DND-41 (cell line): ENCODE measurements at regions not wholly inside any gene's neighbourhood (a gene's known extent, or its start where the extent isn't known, plus 50 kb on each side); places are given as distances from the start of the nearest gene placed in this dataset.

Experiments
- ATAC-seq: fragments of 200-7000 bp; cut with Tn5 transposase; 3 replicates; pipeline ENCODE4 v1.9.1; 2021; ENCODE audit warnings: low read depth; ENCODE audit not compliant: insufficient read depth
- DNase-seq: peaks from one replicate; pipeline ENCODE4 v3.0.0-alpha.2; 2020
- H2AFZ ChIP-seq: 2 replicates; pipeline ENCODE4 v1.6.0; 2012; ENCODE audit warnings: low read depth, low read length
- H3K27ac ChIP-seq: 2 replicates; pipeline ENCODE4 v1.5.1; 2012; ENCODE audit warnings: low read length, inconsistent platforms
- H3K27me3 ChIP-seq: fragments of 200-600 bp; sonication (generic); 2 replicates; pipeline ENCODE4 v1.6.0; 2012; ENCODE audit warnings: low read length, mild to moderate bottlenecking, inconsistent platforms; ENCODE audit not compliant: insufficient read depth, poor library complexity
- H3K36me3 ChIP-seq: 2 replicates; pipeline ENCODE4 v1.5.1; 2012; ENCODE audit warnings: low read length, inconsistent platforms; ENCODE audit not compliant: insufficient read depth
- H3K4me1 ChIP-seq: 2 replicates; pipeline ENCODE4 v1.5.1; 2012; ENCODE audit warnings: mild to moderate bottlenecking, low read length; ENCODE audit not compliant: insufficient read depth
- H3K4me2 ChIP-seq: 2 replicates; pipeline ENCODE4 v1.6.0; 2012; ENCODE audit warnings: mild to moderate bottlenecking, moderate library complexity, low read length, inconsistent platforms; ENCODE audit not compliant: insufficient read depth
- H3K4me3 ChIP-seq, 2 experiments: fragments of 200-600 bp in 1 of 2; shearing (Covaris generic) in 1 of 2; 2 replicates each; pipeline ENCODE4 v1.5.1; 2012 to 2016; ENCODE audit warnings: inconsistent platforms in 2 of 2, low read length in 2 of 2, mild to moderate bottlenecking in 2 of 2, low read depth in 1 of 2, moderate library complexity in 1 of 2
- H3K79me2 ChIP-seq: 2 replicates; pipeline ENCODE4 v1.6.0; 2012; ENCODE audit warnings: low read length, inconsistent platforms; ENCODE audit not compliant: insufficient read depth
- H3K9ac ChIP-seq: 2 replicates; pipeline ENCODE4 v1.6.0; 2012; ENCODE audit warnings: low read depth, mild to moderate bottlenecking, inconsistent platforms, low read length, moderate library complexity
- H3K9me3 ChIP-seq: 2 replicates; pipeline ENCODE4 v1.5.1; 2012; ENCODE audit warnings: low read length, moderate library complexity, mild to moderate bottlenecking, inconsistent platforms; ENCODE audit not compliant: insufficient read depth, severe bottlenecking
- H4K20me1 ChIP-seq: 2 replicates; pipeline ENCODE4 v1.6.0; 2012; ENCODE audit warnings: low read length; ENCODE audit not compliant: insufficient read depth
- CTCF ChIP-seq: IDR thresholded peaks from 2 replicates; pipeline ENCODE4 v1.5.1; 2012; ENCODE audit warnings: borderline replicate concordance, low read length, moderate library complexity, mild to moderate bottlenecking; ENCODE audit not compliant: poor library complexity, severe bottlenecking; ENCODE audit errors: extremely low read depth
- EZH2 ChIP-seq: IDR thresholded peaks from 3 replicates; pipeline ENCODE4 v1.6.1; 2012; ENCODE audit warnings: borderline replicate concordance, low read depth, mild to moderate bottlenecking, moderate library complexity, low read length, inconsistent platforms; ENCODE audit not compliant: severe bottlenecking

GRCh38 chr2:196538189-196538588, 101.3 kb upstream of the CCDC150 start:
- Histone ChIP-seq H3K4me1 (no peaks in the 10 kb centered on the region), H3K27me3 (no peaks in the 10 kb centered on the region), H3K79me2 (no peaks in the 10 kb centered on the region), H3K36me3 (no peaks in the 10 kb centered on the region), H4K20me1 (no peaks in the 10 kb centered on the region), H3K4me2 (no peak overlapping the region), H3K9me3 (no peaks in the 10 kb centered on the region), H2AFZ (no peak overlapping the region), H3K9ac (no peak overlapping the region), H3K27ac (no peak overlapping the region), H3K4me3 (no peak overlapping the region)
- TF ChIP-seq EZH2 = no peak
- DNase-seq = no peak
- ATAC-seq = no peak

GRCh38 chr2:196538646-196539045, 100.9 kb upstream of the CCDC150 start:
- no peaks in the 10 kb centered on the region for H3K79me2 ChIP-seq
- H3K27ac ChIP-seq = no peak overlapping the region
- TF ChIP-seq CTCF (no peak), EZH2 (no peak)
- H3K4me1 ChIP-seq = no peaks in the 10 kb centered on the region
- H4K20me1 ChIP-seq = no peaks in the 10 kb centered on the region
- H2AFZ ChIP-seq = no peak overlapping the region
- ATAC-seq = no peak
- no peak for DNase-seq
- H3K27me3 ChIP-seq = no peaks in the 10 kb centered on the region
- H3K36me3 ChIP-seq = no peaks in the 10 kb centered on the region
- no peak overlapping the region for H3K9ac ChIP-seq
- no peaks in the 10 kb centered on the region for H3K9me3 ChIP-seq
- no peak overlapping the region for H3K4me2 ChIP-seq
- no peak overlapping the region for H3K4me3 ChIP-seq

- no peaks in the 10 kb centered on the region for H3K27me3 ChIP-seq
- ATAC-seq (no peak), DNase-seq (no peak)
- H2AFZ ChIP-seq = no peak overlapping the region
- H3K4me1 ChIP-seq = no peaks in the 10 kb centered on the region
- no peaks in the 10 kb centered on the region for H3K79me2 ChIP-seq
- H3K9ac ChIP-seq = no peak overlapping the region
- H3K9me3 ChIP-seq = no peaks in the 10 kb centered on the region
- no peaks in the 10 kb centered on the region for H4K20me1 ChIP-seq
- H3K27ac ChIP-seq = no peak overlapping the region
- H3K4me2 ChIP-seq = no peak overlapping the region
- no peak for TF ChIP-seq CTCF
- no peak for TF ChIP-seq EZH2
- H3K4me3 ChIP-seq = no peak overlapping the region
- no peaks in the 10 kb centered on the region for H3K36me3 ChIP-seq
These were observed 94.5 kb upstream of the CCDC150 start for GRCh38 chr2:196544906-196545433.

GRCh38 chr2:196546151-196546919, 93.2 kb upstream of the CCDC150 start:
- no peaks in the 10 kb centered on the region for H3K4me1 ChIP-seq
- H3K4me3 ChIP-seq = no peak overlapping the region
- no peak for ATAC-seq
- H2AFZ ChIP-seq = no peak overlapping the region
- H3K36me3 ChIP-seq = no peaks in the 10 kb centered on the region
- no peaks in the 10 kb centered on the region for H3K27me3 ChIP-seq
- DNase-seq = no peak
- no peak overlapping the region for H3K4me2 ChIP-seq
- H3K9me3 ChIP-seq = no peaks in the 10 kb centered on the region
- H4K20me1 ChIP-seq = no peaks in the 10 kb centered on the region
- TF ChIP-seq CTCF = no peak
- TF ChIP-seq EZH2 = no peak
- no peaks in the 10 kb centered on the region for H3K79me2 ChIP-seq
- H3K9ac ChIP-seq = no peak overlapping the region
- H3K27ac ChIP-seq = no peak overlapping the region
